ENCODE measurements at regions not wholly inside any gene's neighbourhood (a gene's known extent, or its start where the extent isn't known, plus 50 kb on each side); places are given as distances from the start of the nearest gene placed in this dataset.

DNA sequence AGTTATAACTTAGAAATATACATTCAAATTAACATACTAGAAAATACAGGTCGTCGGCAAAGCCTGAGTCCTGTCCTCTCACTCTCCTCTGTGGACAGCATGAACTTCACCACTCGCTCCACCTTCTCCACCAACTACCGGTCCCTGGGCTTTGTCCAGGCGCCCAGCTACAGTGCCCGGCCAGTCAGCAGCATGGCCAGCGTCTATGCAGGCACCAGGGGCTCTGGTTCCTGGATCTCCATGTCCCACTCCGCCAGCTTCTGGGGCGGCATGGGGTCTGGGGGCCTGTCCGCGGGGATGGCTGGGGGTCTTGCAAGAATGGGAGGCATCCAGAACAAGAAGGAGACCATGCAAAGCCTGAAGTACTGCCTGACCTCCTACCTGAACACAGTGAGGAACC, 319.4 kb downstream of the ZFHX3 start (continued):
- TF ChIP-seq, protein P1, sequence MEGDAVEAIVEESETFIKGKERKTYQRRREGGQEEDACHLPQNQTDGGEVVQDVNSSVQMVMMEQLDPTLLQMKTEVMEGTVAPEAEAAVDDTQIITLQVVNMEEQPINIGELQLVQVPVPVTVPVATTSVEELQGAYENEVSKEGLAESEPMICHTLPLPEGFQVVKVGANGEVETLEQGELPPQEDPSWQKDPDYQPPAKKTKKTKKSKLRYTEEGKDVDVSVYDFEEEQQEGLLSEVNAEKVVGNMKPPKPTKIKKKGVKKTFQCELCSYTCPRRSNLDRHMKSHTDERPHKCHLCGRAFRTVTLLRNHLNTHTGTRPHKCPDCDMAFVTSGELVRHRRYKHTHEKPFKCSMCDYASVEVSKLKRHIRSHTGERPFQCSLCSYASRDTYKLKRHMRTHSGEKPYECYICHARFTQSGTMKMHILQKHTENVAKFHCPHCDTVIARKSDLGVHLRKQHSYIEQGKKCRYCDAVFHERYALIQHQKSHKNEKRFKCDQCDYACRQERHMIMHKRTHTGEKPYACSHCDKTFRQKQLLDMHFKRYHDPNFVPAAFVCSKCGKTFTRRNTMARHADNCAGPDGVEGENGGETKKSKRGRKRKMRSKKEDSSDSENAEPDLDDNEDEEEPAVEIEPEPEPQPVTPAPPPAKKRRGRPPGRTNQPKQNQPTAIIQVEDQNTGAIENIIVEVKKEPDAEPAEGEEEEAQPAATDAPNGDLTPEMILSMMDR (IDR thresholded peaks at IDR 0.05; ENCODE audit: control extremely low read depth in 1 of 3, insufficient read depth in 1 of 3, low read depth in 1 of 3, low read length in 3 of 3), result no peak
